Mesenchymal stem cell (in vitro differentiated cells and primary cell): ENCODE measurements at regions not wholly inside any gene's neighbourhood (a gene's known extent, or its start where the extent isn't known, plus 50 kb on each side); places are given as distances from the start of the nearest gene placed in this dataset.

Experiments
- DNase-seq: peaks from one replicate; pipeline ENCODE4 v3.0.0-alpha.2; 2013
- H2AFZ ChIP-seq: one replicate; pipeline ENCODE4 v1.6.1; 2013; ENCODE audit warnings: low read depth, mild to moderate bottlenecking, control low read depth, inconsistent platforms, low read length, moderate library complexity
- H2AK5ac ChIP-seq: 2 replicates; pipeline ENCODE4 v1.6.1; 2013; ENCODE audit warnings: low read length, moderate library complexity, mild to moderate bottlenecking, inconsistent platforms; ENCODE audit not compliant: severe bottlenecking
- H2BK120ac ChIP-seq: one replicate; pipeline ENCODE4 v1.6.1; 2013; ENCODE audit warnings: low read depth, mild to moderate bottlenecking, inconsistent platforms, low read length, moderate library complexity
- H2BK12ac ChIP-seq, 2 experiments: one replicate each; pipeline ENCODE4 v1.6.1; 2013; ENCODE audit warnings: inconsistent platforms in 2 of 2, low read length in 2 of 2, mild to moderate bottlenecking in 2 of 2, moderate library complexity in 2 of 2, control low read depth in 1 of 2
- H2BK15ac ChIP-seq: one replicate; pipeline ENCODE4 v1.6.1; 2013; ENCODE audit warnings: mild to moderate bottlenecking, low read depth, inconsistent platforms; ENCODE audit not compliant: poor library complexity, severe bottlenecking
- H2BK5ac ChIP-seq: 2 replicates; pipeline ENCODE4 v1.6.1; 2013; ENCODE audit warnings: low read depth, mild to moderate bottlenecking, low read length, control low read depth, inconsistent platforms; ENCODE audit not compliant: poor library complexity, severe bottlenecking
- H3K14ac ChIP-seq, 2 experiments: one replicate each; pipeline ENCODE4 v1.6.1; 2013; ENCODE audit warnings: inconsistent platforms in 2 of 2, low read length in 2 of 2, control low read depth in 1 of 2, mild to moderate bottlenecking in 1 of 2, moderate library complexity in 1 of 2
- H3K18ac ChIP-seq, 2 experiments: one replicate each; pipeline ENCODE4 v1.6.1; 2013; ENCODE audit warnings: inconsistent platforms in 2 of 2, low read length in 2 of 2, control low read depth in 1 of 2, low read depth in 1 of 2, mild to moderate bottlenecking in 1 of 2
- H3K23ac ChIP-seq, 2 experiments: one replicate each; pipeline ENCODE4 v1.6.1; 2013; ENCODE audit warnings: inconsistent platforms in 2 of 2, low read length in 2 of 2, mild to moderate bottlenecking in 2 of 2, moderate library complexity in 2 of 2, control low read depth in 1 of 2
- H3K27ac ChIP-seq: 2 replicates; pipeline ENCODE4 v1.5.1; 2013; ENCODE audit warnings: mild to moderate bottlenecking, moderate library complexity, low read length, control low read depth, inconsistent platforms; ENCODE audit not compliant: poor library complexity, severe bottlenecking
- H3K27me3 ChIP-seq, 2 experiments: 2 replicates each; pipeline versions ENCODE4 v1.6.1 to v1.7.0; 2013; ENCODE audit warnings: low read length in 2 of 2, mild to moderate bottlenecking in 2 of 2, moderate library complexity in 2 of 2, control low read depth in 1 of 2, inconsistent platforms in 1 of 2; ENCODE audit not compliant: control insufficient read depth in 1 of 2, insufficient read depth in 1 of 2
- H3K36me3 ChIP-seq, 2 experiments: 2 replicates each; pipeline versions ENCODE4 v1.6.1 to v1.7.0; 2013; ENCODE audit warnings: low read length in 2 of 2, control low read depth in 1 of 2, inconsistent platforms in 1 of 2, low read depth in 1 of 2, mild to moderate bottlenecking in 1 of 2; ENCODE audit not compliant: insufficient read depth in 2 of 2, control insufficient read depth in 1 of 2
- H3K4ac ChIP-seq, 2 experiments: one replicate each; pipeline ENCODE4 v1.6.1; 2013; ENCODE audit warnings: inconsistent platforms in 2 of 2, low read length in 2 of 2, mild to moderate bottlenecking in 2 of 2, moderate library complexity in 2 of 2, control low read depth in 1 of 2, low read depth in 1 of 2
- H3K4me1 ChIP-seq: 2 replicates; pipeline ENCODE4 v1.6.1; 2013; ENCODE audit warnings: low read depth, low read length, control low read depth; ENCODE audit not compliant: control insufficient read depth, insufficient read depth
- H3K4me2 ChIP-seq: 2 replicates; pipeline ENCODE4 v1.6.1; 2013; ENCODE audit warnings: low read length, mild to moderate bottlenecking, inconsistent platforms; ENCODE audit not compliant: poor library complexity, severe bottlenecking
- H3K4me3 ChIP-seq, 2 experiments: 2 replicates each; pipeline versions ENCODE4 v1.5.1 to v1.7.0; 2013; ENCODE audit warnings: low read length in 2 of 2, mild to moderate bottlenecking in 2 of 2, control low read depth in 1 of 2, low read depth in 1 of 2; ENCODE audit not compliant: insufficient read depth in 1 of 2
- H3K79me1 ChIP-seq: replicated peaks from 2 replicates; pipeline ENCODE4 v1.6.1; 2013; ENCODE audit warnings: mild to moderate bottlenecking, control low read depth, low read length, inconsistent platforms; ENCODE audit not compliant: poor library complexity, severe bottlenecking
- H3K9ac ChIP-seq: 2 replicates; pipeline ENCODE4 v1.7.0; 2013; ENCODE audit warnings: mild to moderate bottlenecking, low read length, moderate library complexity
- H3K9me3 ChIP-seq: 2 replicates; pipeline ENCODE4 v1.7.0; 2013; ENCODE audit warnings: mild to moderate bottlenecking, low read length; ENCODE audit not compliant: control insufficient read depth
- H4K8ac ChIP-seq: one replicate; pipeline ENCODE4 v1.6.1; 2013; ENCODE audit warnings: inconsistent platforms, mild to moderate bottlenecking, low read length, moderate library complexity
- H4K91ac ChIP-seq: one replicate; pipeline ENCODE4 v1.6.1; 2013; ENCODE audit warnings: mild to moderate bottlenecking, low read length, inconsistent platforms
- WGBS: methylation state at CpG from one replicate; pipeline ENCODE4 v1.1.7; 2013; ENCODE audit warnings: mixed read lengths; 5-methylcytosine and 5-hydroxymethylcytosine counted together

DNA sequence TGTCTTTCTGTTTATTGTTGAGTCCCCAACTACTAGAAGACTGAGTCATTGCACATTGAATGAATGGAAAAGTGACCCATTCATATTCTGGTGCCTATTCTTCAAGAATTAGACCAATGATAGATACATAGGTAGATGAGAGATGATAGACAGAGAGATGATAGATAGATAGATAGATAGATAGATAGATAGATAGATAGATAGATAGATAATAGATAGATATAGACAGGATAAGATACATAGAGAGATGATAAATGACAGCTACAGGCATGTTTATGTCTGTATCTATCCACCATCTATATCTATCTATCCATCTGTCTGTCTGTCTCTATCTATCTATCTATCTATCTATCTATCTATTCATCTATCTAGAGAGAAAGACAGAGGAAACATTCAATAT lies 170.3 kb upstream of the ARRDC4 start:
- Histone ChIP-seq H3K23ac (no peak overlapping the region), H3K27me3 (no peaks in the 10 kb centered on the region), H3K4me2 (no peak overlapping the region), H3K9me3 (no peaks in the 10 kb centered on the region), H3K4ac (no peak overlapping the region), H3K9ac (no peak overlapping the region), H3K79me1 (no peaks in the 10 kb centered on the region), H3K4me3 (no peak overlapping the region), H3K14ac (no peak overlapping the region), H2BK5ac (no peak overlapping the region), H3K18ac (no peak overlapping the region), H2AK5ac (no peak overlapping the region), H3K4me1 (no peaks in the 10 kb centered on the region), H2BK15ac (no peak overlapping the region), H4K8ac (no peak overlapping the region), H3K36me3 (no peaks in the 10 kb centered on the region), H3K27ac (no peak overlapping the region), H2BK120ac (no peak overlapping the region), H2BK12ac (no peak overlapping the region), H4K91ac (no peak overlapping the region), H2AFZ (no peak overlapping the region)
- DNase-seq: no peak

DNA sequence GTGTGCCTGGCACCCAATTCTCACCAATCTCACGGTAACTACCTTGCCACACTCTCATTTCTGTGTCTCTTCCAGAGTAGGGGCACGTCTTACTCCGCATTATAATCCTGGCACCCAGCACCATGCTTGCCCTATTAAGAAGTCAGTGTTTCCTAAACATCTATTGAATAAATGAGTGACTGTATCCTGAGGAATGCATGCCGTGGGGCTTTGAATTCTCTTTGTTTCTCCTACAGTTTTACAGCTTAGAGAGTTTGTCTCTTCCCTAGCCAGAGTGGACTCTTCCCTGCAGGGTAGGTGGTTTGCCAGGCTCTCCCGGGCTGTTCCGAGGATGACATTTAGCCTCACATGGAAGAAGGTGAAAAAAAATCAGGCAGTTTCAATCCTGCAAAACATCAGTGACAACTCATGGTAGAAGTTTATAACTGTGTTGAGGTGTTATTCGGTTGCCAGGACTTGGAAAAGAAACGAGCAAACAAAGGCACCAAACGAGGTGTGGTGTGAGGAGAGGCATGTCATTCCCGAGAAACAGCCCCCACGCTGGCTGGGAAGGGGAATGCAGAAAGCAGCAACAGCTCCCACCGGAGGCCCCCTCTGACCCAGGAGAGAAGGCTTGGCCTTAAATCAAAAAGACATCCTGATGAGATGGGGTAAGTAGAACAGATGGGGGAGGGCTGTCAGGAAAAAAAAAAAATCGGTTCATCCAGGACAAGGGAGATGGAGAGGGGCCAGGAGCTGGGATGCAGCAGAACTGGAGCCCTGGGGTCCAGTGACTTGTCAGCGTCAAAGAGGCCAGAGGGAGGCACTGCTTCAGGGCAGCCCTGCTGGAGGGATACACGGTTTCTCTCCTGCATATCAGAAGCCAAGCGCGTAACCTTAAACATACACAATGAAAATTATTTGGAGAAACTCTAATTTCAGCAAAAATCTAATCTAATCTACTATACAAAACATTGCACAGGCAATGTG lies 168.4 kb upstream of the ARRDC4 start:
- no peak overlapping the region for H3K4me2 ChIP-seq
- no peaks in the 10 kb centered on the region for H3K9me3 ChIP-seq
- H2BK12ac ChIP-seq: no peak overlapping the region
- no peak overlapping the region for H3K23ac ChIP-seq
- no peak overlapping the region for H4K8ac ChIP-seq
- no peak overlapping the region for H3K14ac ChIP-seq
- no peak for DNase-seq
- H4K91ac ChIP-seq: no peak overlapping the region
- no peak overlapping the region for H2AFZ ChIP-seq
- no peaks in the 10 kb centered on the region for H3K79me1 ChIP-seq
- no peaks in the 10 kb centered on the region for H3K36me3 ChIP-seq
- no peak overlapping the region for H3K27ac ChIP-seq
- H3K4me1 ChIP-seq: no peaks in the 10 kb centered on the region
- H2BK5ac ChIP-seq: no peak overlapping the region
- WGBS: 49% methylated on average over 12 of the region's 17 CpGs
- no peak overlapping the region for H3K4me3 ChIP-seq
- no peak overlapping the region for H2BK120ac ChIP-seq
- H2BK15ac ChIP-seq: no peak overlapping the region
- H2AK5ac ChIP-seq: no peak overlapping the region
- H3K18ac ChIP-seq: no peak overlapping the region
- no peaks in the 10 kb centered on the region for H3K27me3 ChIP-seq
- H3K4ac ChIP-seq: no peak overlapping the region
- no peak overlapping the region for H3K9ac ChIP-seq

- Histone ChIP-seq H3K9ac (no peak overlapping the region), H3K79me1 (no peaks in the 10 kb centered on the region), H2BK12ac (no peak overlapping the region), H2AFZ (no peak overlapping the region), H3K27me3 (no peaks in the 10 kb centered on the region), H3K27ac (no peak overlapping the region), H3K14ac (no peak overlapping the region), H2AK5ac (no peak overlapping the region), H3K9me3 (no peaks in the 10 kb centered on the region), H3K18ac (no peak overlapping the region), H3K23ac (no peak overlapping the region), H3K4me3 (no peak overlapping the region), H2BK15ac (no peak overlapping the region), H3K4ac (no peak overlapping the region), H3K36me3 (no peaks in the 10 kb centered on the region), H3K4me2 (no peak overlapping the region), H2BK5ac (no peak overlapping the region), H3K4me1 (no peaks in the 10 kb centered on the region), H4K8ac (no peak overlapping the region), H4K91ac (no peak overlapping the region), H2BK120ac (no peak overlapping the region)
- no peak for DNase-seq
- WGBS: 79% methylated on average over 2 of the region's 3 CpGs
Observed at GRCh38 chr15:97804950-97805349, 155.6 kb upstream of the ARRDC4 start.

DNA sequence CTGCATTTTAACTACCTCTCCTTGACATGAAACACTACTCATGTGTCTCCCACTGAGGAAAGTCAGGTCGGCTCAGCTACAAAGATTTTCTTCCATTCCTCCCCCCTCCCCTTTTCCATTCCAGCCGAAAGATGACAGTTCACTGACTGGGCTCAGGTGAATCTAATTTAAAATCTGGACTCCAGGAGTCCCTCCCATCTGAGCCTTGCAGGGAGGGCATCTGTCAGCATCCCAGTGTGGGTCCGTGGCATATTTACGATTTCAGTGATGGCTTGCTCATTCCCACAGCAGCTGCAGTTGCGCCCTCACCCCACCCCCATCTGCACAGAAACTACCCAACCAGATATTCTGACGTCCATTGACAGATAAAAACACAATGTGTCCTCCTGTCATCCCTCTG lies 153.7 kb upstream of the ARRDC4 start:
- no peak overlapping the region for H3K14ac ChIP-seq
- H3K79me1 ChIP-seq: no peaks in the 10 kb centered on the region
- H3K4me2 ChIP-seq: no peak overlapping the region
- H3K4me3 ChIP-seq: no peak overlapping the region
- no peak overlapping the region for H2BK5ac ChIP-seq
- no peaks in the 10 kb centered on the region for H3K4me1 ChIP-seq
- H3K4ac ChIP-seq: no peak overlapping the region
- H3K23ac ChIP-seq: no peak overlapping the region
- no peak overlapping the region for H3K9ac ChIP-seq
- H3K9me3 ChIP-seq: peaks cover under 1% of the 10 kb centered on the region
- H2AFZ ChIP-seq: no peak overlapping the region
- no peak overlapping the region for H2BK12ac ChIP-seq
- WGBS: 79% methylated on average over 6 of the region's 6 CpGs
- no peak overlapping the region for H4K8ac ChIP-seq
- no peak overlapping the region for H3K27ac ChIP-seq
- no peak overlapping the region for H3K18ac ChIP-seq
- no peak overlapping the region for H2BK15ac ChIP-seq
- H2BK120ac ChIP-seq: no peak overlapping the region
- H3K36me3 ChIP-seq: no peaks in the 10 kb centered on the region
- no peak overlapping the region for H4K91ac ChIP-seq
- DNase-seq: no peak
- H3K27me3 ChIP-seq: no peaks in the 10 kb centered on the region
- H2AK5ac ChIP-seq: no peak overlapping the region
